ENCODE measurements at regions not wholly inside any gene's neighbourhood (a gene's known extent, or its start where the extent isn't known, plus 50 kb on each side); places are given as distances from the start of the nearest gene placed in this dataset.

DNA sequence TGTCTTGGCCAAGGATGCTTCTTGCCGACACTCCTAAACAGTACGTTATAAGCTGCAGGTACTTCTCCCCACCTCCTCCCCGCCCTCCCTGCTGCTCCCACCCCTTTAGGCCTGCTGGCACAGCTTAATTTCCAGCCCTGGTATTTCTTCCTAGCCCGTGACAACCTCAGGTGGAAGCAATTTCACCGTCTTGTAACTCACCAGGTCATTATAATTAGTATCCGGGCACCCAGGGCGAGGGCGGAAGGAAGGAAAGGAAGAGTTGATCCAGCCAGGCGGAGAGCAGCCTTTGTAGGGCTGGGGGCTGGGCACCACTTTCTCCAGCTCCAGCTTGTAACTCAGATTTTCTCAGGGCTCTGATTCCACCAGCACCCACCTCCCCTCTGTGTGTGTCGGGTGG, 153.5 kb upstream of the CSF3R start:
- TF ChIP-seq, protein P1, sequence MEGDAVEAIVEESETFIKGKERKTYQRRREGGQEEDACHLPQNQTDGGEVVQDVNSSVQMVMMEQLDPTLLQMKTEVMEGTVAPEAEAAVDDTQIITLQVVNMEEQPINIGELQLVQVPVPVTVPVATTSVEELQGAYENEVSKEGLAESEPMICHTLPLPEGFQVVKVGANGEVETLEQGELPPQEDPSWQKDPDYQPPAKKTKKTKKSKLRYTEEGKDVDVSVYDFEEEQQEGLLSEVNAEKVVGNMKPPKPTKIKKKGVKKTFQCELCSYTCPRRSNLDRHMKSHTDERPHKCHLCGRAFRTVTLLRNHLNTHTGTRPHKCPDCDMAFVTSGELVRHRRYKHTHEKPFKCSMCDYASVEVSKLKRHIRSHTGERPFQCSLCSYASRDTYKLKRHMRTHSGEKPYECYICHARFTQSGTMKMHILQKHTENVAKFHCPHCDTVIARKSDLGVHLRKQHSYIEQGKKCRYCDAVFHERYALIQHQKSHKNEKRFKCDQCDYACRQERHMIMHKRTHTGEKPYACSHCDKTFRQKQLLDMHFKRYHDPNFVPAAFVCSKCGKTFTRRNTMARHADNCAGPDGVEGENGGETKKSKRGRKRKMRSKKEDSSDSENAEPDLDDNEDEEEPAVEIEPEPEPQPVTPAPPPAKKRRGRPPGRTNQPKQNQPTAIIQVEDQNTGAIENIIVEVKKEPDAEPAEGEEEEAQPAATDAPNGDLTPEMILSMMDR (IDR thresholded peaks at IDR 0.05; ENCODE audit: insufficient read depth, low read depth, low read length): no peak
- H3K4me3 ChIP-seq (ENCODE audit: low read depth, low read length): no peak overlapping the region
- CTCF ChIA-PET: no interaction called here
- POLR2A ChIA-PET: no interaction called here
- H3K36me3 ChIP-seq (ENCODE audit: control insufficient read depth, insufficient read depth, low read length): no peaks in the 10 kb centered on the region
- DNase-seq (ENCODE audit: low read depth): no peak
- H3K27me3 ChIP-seq (ENCODE audit: control insufficient read depth, insufficient read depth, low read length): no peaks in the 10 kb centered on the region

DNA sequence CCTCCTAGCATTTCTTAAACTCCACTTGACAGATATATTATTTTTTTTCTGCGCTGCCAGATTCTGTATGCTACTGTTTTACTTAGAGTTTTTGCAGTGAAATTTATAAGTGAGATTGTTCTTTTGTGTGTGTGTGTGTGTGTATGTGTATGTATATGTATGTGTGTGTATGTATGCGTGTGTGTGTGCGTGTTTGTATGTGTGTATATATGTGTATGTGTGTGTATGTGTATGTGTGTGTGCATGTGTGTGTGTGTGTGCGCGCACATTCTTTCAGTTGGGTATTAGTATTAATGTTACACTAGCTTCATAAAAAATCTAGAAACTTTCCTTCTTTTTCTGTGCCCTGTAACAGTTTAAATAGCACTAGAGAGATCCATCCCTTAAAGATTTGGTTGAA, 152.6 kb upstream of the CSF3R start:
- Histone ChIP-seq H3K4me3 (ENCODE audit: low read depth, low read length) (no peak overlapping the region), H3K27me3 (ENCODE audit: control insufficient read depth, insufficient read depth, low read length) (no peaks in the 10 kb centered on the region), H3K36me3 (ENCODE audit: control insufficient read depth, insufficient read depth, low read length) (no peaks in the 10 kb centered on the region)
- DNase-seq (ENCODE audit: low read depth): no peak
- ChIA-PET CTCF (no interaction called here), POLR2A (no interaction called here)
- TF ChIP-seq, protein P1 (IDR thresholded peaks at IDR 0.05; ENCODE audit: insufficient read depth, low read depth, low read length): no peak

GRCh38 chr1:36628804-36629203, 146.1 kb upstream of the CSF3R start:
- Histone ChIP-seq H3K36me3 (ENCODE audit: control insufficient read depth, insufficient read depth, low read length) (no peaks in the 10 kb centered on the region), H3K27me3 (ENCODE audit: control insufficient read depth, insufficient read depth, low read length) (peaks cover 2% of the 10 kb centered on the region), H3K4me3 (ENCODE audit: low read depth, low read length) (no peak overlapping the region)
- TF ChIP-seq, protein P1 (IDR thresholded peaks at IDR 0.05; ENCODE audit: insufficient read depth, low read depth, low read length): no peak
- ChIA-PET POLR2A (no interaction called here), CTCF (no interaction called here)
- no peak for DNase-seq (ENCODE audit: low read depth)

- CTCF ChIA-PET: no interaction called here
- POLR2A ChIA-PET: no interaction called here
- TF ChIP-seq, protein P1 (IDR thresholded peaks at IDR 0.05; ENCODE audit: insufficient read depth, low read depth, low read length): no peak
- Histone ChIP-seq H3K4me3 (ENCODE audit: low read depth, low read length) (no peak overlapping the region), H3K36me3 (ENCODE audit: control insufficient read depth, insufficient read depth, low read length) (no peaks in the 10 kb centered on the region), H3K27me3 (ENCODE audit: control insufficient read depth, insufficient read depth, low read length) (peaks cover 2% of the 10 kb centered on the region)
- DNase-seq (ENCODE audit: low read depth): no peak
Measured at GRCh38 chr1:36626435-36626834, 143.7 kb upstream of the CSF3R start.

- Histone ChIP-seq H3K27me3 (ENCODE audit: control insufficient read depth, insufficient read depth, low read length) (peaks cover 2% of the 10 kb centered on the region), H3K36me3 (ENCODE audit: control insufficient read depth, insufficient read depth, low read length) (no peaks in the 10 kb centered on the region), H3K4me3 (ENCODE audit: low read depth, low read length) (no peak overlapping the region)
- TF ChIP-seq, protein P1 (IDR thresholded peaks at IDR 0.05; ENCODE audit: insufficient read depth, low read depth, low read length): no peak
- POLR2A ChIA-PET: no interaction called here
- CTCF ChIA-PET: no interaction called here
- DNase-seq (ENCODE audit: low read depth): no peak
Measured at GRCh38 chr1:36625935-36626310, 143.2 kb upstream of the CSF3R start.
